KMS-11 (cell line): ENCODE measurements at regions not wholly inside any gene's neighbourhood (a gene's known extent, or its start where the extent isn't known, plus 50 kb on each side); places are given as distances from the start of the nearest gene placed in this dataset.

ENCODE experiments used
- H2AFZ ChIP-seq: fragments of 200-600 bp; sonication (generic); 2 replicates; pipeline ENCODE4 v1.6.1; 2016; ENCODE audit warnings: antibody characterized with exemption, mixed run types, low read depth
- H3K27ac ChIP-seq: fragments of 200-600 bp; sonication (generic); 2 replicates; pipeline ENCODE4 v1.6.1; 2016; ENCODE audit warnings: mild to moderate bottlenecking, mixed run types
- H3K27me3 ChIP-seq: fragments of 200-600 bp; sonication (generic); 2 replicates; pipeline ENCODE4 v1.6.1; 2017; ENCODE audit warnings: mild to moderate bottlenecking, low read depth, mixed run types, moderate library complexity; ENCODE audit not compliant: insufficient read depth
- H3K36me3 ChIP-seq: fragments of 200-600 bp; sonication (generic); 2 replicates; pipeline ENCODE4 v1.6.1; 2017; ENCODE audit warnings: mild to moderate bottlenecking, mixed run types; ENCODE audit not compliant: insufficient read depth
- H3K4me1 ChIP-seq: fragments of 200-600 bp; sonication (generic); 2 replicates; pipeline ENCODE4 v1.6.1; 2016; ENCODE audit warnings: mild to moderate bottlenecking, low read depth, mixed run types; ENCODE audit not compliant: poor library complexity, severe bottlenecking
- H3K4me2 ChIP-seq: fragments of 200-600 bp; sonication (generic); 2 replicates; pipeline ENCODE4 v1.7.0; 2016; ENCODE audit warnings: mild to moderate bottlenecking, mixed run types
- H3K4me3 ChIP-seq: fragments of 200-600 bp; sonication (generic); IDR thresholded peaks from 2 replicates; pipeline ENCODE4 v1.6.1; 2017; ENCODE audit warnings: low read depth, low read length, mixed read lengths; ENCODE audit not compliant: insufficient read depth
- H3K79me2 ChIP-seq: fragments of 200-600 bp; sonication (generic); 2 replicates; pipeline ENCODE4 v1.6.1; 2016; ENCODE audit warnings: low read depth, mixed run types; ENCODE audit not compliant: insufficient read depth
- H3K9ac ChIP-seq: fragments of 200-600 bp; sonication (generic); 2 replicates; pipeline ENCODE4 v1.6.1; 2016; ENCODE audit warnings: mild to moderate bottlenecking, mixed run types
- H4K20me1 ChIP-seq: fragments of 200-600 bp; sonication (generic); 2 replicates; pipeline ENCODE4 v1.6.1; 2016; ENCODE audit warnings: mild to moderate bottlenecking, mixed run types; ENCODE audit not compliant: insufficient read depth
- TF ChIP-seq, protein P1 (sequence below): fragments of 200-600 bp; sonication (generic); conservative IDR thresholded peaks from 2 replicates; pipeline ENCODE4 v1.6.1; 2017; ENCODE audit warnings: low read depth, mild to moderate bottlenecking, antibody characterized with exemption, low read length, moderate library complexity, mixed read lengths

DNA sequence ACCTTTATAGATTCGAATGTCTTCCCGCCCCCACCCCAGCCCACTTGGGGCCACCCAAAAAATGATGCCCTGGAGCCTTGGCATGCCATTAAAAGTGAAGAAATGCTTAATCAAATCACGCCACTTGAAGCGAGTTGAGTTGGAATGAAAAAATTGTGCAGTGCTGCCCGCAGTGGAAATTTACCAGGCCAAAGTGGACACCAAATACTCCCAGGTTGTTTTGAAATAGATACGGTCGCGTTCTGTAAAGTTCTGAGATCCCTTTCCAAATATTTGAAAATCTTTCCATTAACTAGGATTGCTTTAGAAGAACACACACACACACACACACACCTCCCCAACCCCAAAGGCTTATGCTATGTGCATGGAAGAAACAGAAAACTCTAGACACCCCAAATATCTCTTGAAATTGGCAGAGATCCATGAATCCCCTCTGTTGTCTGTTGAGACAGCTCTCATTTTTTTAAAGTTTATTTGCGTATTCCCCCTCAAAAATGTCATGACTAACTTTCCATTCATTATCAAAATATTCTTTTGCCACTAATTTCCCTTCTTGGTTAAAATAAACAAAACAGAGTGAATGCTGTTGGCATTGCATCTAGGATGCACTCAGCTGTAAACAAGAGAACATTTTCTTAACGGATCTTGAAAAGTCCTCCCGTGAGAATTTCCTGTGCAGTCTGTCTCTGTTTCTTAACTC is 142.3 kb upstream of the KCNE2 start:
- Histone ChIP-seq H3K9ac (no peak overlapping the region), H4K20me1 (no peaks in the 10 kb centered on the region), H3K27ac (no peak overlapping the region), H3K4me2 (no peak overlapping the region), H3K27me3 (no peaks in the 10 kb centered on the region), H2AFZ (no peak overlapping the region), H3K4me3 (no peak overlapping the region), H3K36me3 (no peaks in the 10 kb centered on the region), H3K79me2 (no peaks in the 10 kb centered on the region), H3K4me1 (no peaks in the 10 kb centered on the region)
- TF ChIP-seq, protein P1, sequence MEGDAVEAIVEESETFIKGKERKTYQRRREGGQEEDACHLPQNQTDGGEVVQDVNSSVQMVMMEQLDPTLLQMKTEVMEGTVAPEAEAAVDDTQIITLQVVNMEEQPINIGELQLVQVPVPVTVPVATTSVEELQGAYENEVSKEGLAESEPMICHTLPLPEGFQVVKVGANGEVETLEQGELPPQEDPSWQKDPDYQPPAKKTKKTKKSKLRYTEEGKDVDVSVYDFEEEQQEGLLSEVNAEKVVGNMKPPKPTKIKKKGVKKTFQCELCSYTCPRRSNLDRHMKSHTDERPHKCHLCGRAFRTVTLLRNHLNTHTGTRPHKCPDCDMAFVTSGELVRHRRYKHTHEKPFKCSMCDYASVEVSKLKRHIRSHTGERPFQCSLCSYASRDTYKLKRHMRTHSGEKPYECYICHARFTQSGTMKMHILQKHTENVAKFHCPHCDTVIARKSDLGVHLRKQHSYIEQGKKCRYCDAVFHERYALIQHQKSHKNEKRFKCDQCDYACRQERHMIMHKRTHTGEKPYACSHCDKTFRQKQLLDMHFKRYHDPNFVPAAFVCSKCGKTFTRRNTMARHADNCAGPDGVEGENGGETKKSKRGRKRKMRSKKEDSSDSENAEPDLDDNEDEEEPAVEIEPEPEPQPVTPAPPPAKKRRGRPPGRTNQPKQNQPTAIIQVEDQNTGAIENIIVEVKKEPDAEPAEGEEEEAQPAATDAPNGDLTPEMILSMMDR, result no peak

- no peak overlapping the region for H2AFZ ChIP-seq
- TF ChIP-seq, protein P1, result no peak
- H3K9ac ChIP-seq, result no peak overlapping the region
- no peak overlapping the region for H3K27ac ChIP-seq
- H3K4me2 ChIP-seq, result no peak overlapping the region
- no peaks in the 10 kb centered on the region for H3K27me3 ChIP-seq
- H3K79me2 ChIP-seq, result no peaks in the 10 kb centered on the region
- no peak overlapping the region for H3K4me3 ChIP-seq
- H4K20me1 ChIP-seq, result no peaks in the 10 kb centered on the region
- no peaks in the 10 kb centered on the region for H3K4me1 ChIP-seq
- no peaks in the 10 kb centered on the region for H3K36me3 ChIP-seq
Measured at GRCh38 chr21:34222031-34222335, 141.8 kb upstream of the KCNE2 start.

DNA sequence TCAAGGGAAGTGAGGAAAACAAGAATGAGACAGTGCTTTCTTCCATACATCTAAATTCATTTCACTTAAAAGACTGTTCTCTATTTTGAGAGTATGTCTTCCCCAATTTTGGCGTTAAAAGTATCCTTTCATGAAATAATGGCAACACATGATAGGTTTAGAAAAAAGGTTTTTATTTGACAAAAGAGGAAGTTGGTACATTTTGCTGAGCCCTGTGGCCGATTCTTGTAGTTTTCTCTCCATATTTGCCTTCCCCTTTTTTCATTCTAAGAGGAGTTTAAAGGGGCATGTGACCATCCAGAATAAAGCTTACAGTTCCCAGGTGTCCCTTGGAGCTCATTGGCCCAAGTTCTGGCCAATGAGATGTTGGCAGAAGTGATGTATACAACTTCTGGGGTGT is 140.4 kb upstream of the KCNE2 start:
- no peaks in the 10 kb centered on the region for H4K20me1 ChIP-seq
- H3K4me1 ChIP-seq, result no peaks in the 10 kb centered on the region
- no peaks in the 10 kb centered on the region for H3K36me3 ChIP-seq

DNA sequence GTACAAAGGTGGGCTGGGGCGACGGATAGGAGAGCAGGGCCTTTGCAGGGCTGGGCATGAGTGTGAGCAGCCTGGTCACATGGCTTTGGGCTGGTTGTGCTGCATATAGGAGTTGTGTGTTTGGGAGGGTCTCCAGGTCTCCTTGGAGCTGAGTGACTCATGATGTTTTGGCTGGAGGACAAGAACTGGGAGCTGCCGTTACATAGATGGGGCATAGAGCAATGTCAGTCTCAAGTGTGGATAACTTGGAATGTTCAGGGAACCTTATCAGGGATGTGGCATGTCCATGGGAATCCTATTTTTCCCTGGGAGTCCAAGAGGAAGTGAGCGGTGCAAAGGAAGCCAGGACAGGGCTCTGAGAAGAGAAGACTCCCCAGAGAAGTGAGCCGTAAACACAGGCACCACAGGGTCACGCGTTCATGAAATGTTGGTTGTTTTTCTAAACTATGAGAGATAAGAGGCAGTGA is 136.4 kb upstream of the KCNE2 start:
- Histone ChIP-seq H2AFZ (no peak overlapping the region), H3K27me3 (no peaks in the 10 kb centered on the region)
- TF ChIP-seq, protein P1, result no peak

More for the DNA sequence above, 140.4 kb upstream of the KCNE2 start:
- Histone ChIP-seq H3K79me2 (no peaks in the 10 kb centered on the region), H3K27me3 (no peaks in the 10 kb centered on the region), H2AFZ (no peak overlapping the region), H3K9ac (no peak overlapping the region), H3K4me3 (no peak overlapping the region), H3K27ac (no peak overlapping the region), H3K4me2 (no peak overlapping the region)
- TF ChIP-seq, protein P1, result no peak

More for the DNA sequence above, 136.4 kb upstream of the KCNE2 start:
- H4K20me1 ChIP-seq, result no peaks in the 10 kb centered on the region
- H3K4me3 ChIP-seq, result no peak overlapping the region
- no peak overlapping the region for H3K9ac ChIP-seq
- no peak overlapping the region for H3K4me2 ChIP-seq
- H3K27ac ChIP-seq, result no peak overlapping the region
- no peaks in the 10 kb centered on the region for H3K36me3 ChIP-seq
- H3K4me1 ChIP-seq, result no peaks in the 10 kb centered on the region
- no peaks in the 10 kb centered on the region for H3K79me2 ChIP-seq
